Endothelial cell (in vitro differentiated cells): ENCODE measurements at regions not wholly inside any gene's neighbourhood (a gene's known extent, or its start where the extent isn't known, plus 50 kb on each side); places are given as distances from the start of the nearest gene placed in this dataset.

Experiments
- DNase-seq: peaks from one replicate; pipeline ENCODE4 v3.0.0; 2021; ENCODE audit warnings: low spot score
- H3K27ac Mint-ChIP-seq: one replicate; pipeline ENCODE4 v1.8.0; 2021; ENCODE audit warnings: mixed read lengths, inconsistent platforms; ENCODE audit not compliant: unreplicated experiment
- H3K27me3 Mint-ChIP-seq: one replicate; pipeline ENCODE4 v1.8.0; 2021; ENCODE audit warnings: mild to moderate bottlenecking, moderate library complexity, mixed read lengths, inconsistent platforms; ENCODE audit not compliant: unreplicated experiment
- H3K36me3 Mint-ChIP-seq: one replicate; pipeline ENCODE4 v1.8.0; 2021; ENCODE audit warnings: mild to moderate bottlenecking, low read depth, mixed read lengths, inconsistent platforms; ENCODE audit not compliant: unreplicated experiment
- H3K4me1 Mint-ChIP-seq: one replicate; pipeline ENCODE4 v1.8.0; 2021; ENCODE audit warnings: mild to moderate bottlenecking, mixed read lengths, inconsistent platforms; ENCODE audit not compliant: unreplicated experiment
- H3K4me3 Mint-ChIP-seq: one replicate; pipeline ENCODE4 v1.8.0; 2021; ENCODE audit warnings: mild to moderate bottlenecking, mixed read lengths, inconsistent platforms; ENCODE audit not compliant: unreplicated experiment
- H3K9me3 Mint-ChIP-seq: one replicate; pipeline ENCODE4 v1.8.0; 2021; ENCODE audit warnings: mixed read lengths, inconsistent platforms; ENCODE audit not compliant: unreplicated experiment
- CTCF ChIP-seq: fragments of 200-600 bp; sonication (generic); IDR thresholded peaks from one replicate; pipeline ENCODE4 v1.5.0; 2021; ENCODE audit warnings: antibody characterized with exemption; ENCODE audit not compliant: unreplicated experiment

GRCh38 chr3:150075417-150075865 lies 104.7 kb upstream of the PFN2 start:
- Mint-ChIP-seq H3K4me1 (peaks cover 13% of the 10 kb centered on the region), H3K9me3 (no peaks in the 10 kb centered on the region), H3K27ac (no peak overlapping the region), H3K36me3 (no peaks in the 10 kb centered on the region), H3K4me3 (no peak overlapping the region), H3K27me3 (peaks cover 5% of the 10 kb centered on the region)
- no peak for DNase-seq
- TF ChIP-seq CTCF = no peak

- DNase-seq = no peak
- Mint-ChIP-seq H3K4me1 (peaks cover 7% of the 10 kb centered on the region), H3K27ac (no peak overlapping the region), H3K36me3 (no peaks in the 10 kb centered on the region), H3K9me3 (no peaks in the 10 kb centered on the region), H3K4me3 (no peak overlapping the region), H3K27me3 (peaks cover 5% of the 10 kb centered on the region)
- no peak for TF ChIP-seq CTCF
Measured at GRCh38 chr3:150074697-150075416, 104.2 kb upstream of the PFN2 start.

- Mint-ChIP-seq H3K9me3 (no peaks in the 10 kb centered on the region), H3K36me3 (no peaks in the 10 kb centered on the region), H3K27me3 (peaks cover 5% of the 10 kb centered on the region), H3K27ac (no peak overlapping the region), H3K4me1 (peaks cover 6% of the 10 kb centered on the region), H3K4me3 (no peak overlapping the region)
- no peak for DNase-seq
- TF ChIP-seq CTCF = no peak
Measured at GRCh38 chr3:150074277-150074676, 103.6 kb upstream of the PFN2 start.

- Mint-ChIP-seq H3K27me3 (peaks cover 5% of the 10 kb centered on the region), H3K9me3 (no peaks in the 10 kb centered on the region), H3K4me3 (no peak overlapping the region), H3K36me3 (no peaks in the 10 kb centered on the region), H3K4me1 (peaks cover 6% of the 10 kb centered on the region), H3K27ac (no peak overlapping the region)
- no peak for DNase-seq
- no peak for TF ChIP-seq CTCF
Measured at GRCh38 chr3:150073513-150073912, 102.8 kb upstream of the PFN2 start.

- H3K4me3 Mint-ChIP-seq = no peak overlapping the region
- TF ChIP-seq CTCF = no peak
- H3K36me3 Mint-ChIP-seq = no peaks in the 10 kb centered on the region
- H3K9me3 Mint-ChIP-seq = no peaks in the 10 kb centered on the region
- peaks cover 6% of the 10 kb centered on the region for H3K4me1 Mint-ChIP-seq
- no peak for DNase-seq
- peaks cover 5% of the 10 kb centered on the region for H3K27me3 Mint-ChIP-seq
- no peak overlapping the region for H3K27ac Mint-ChIP-seq
Measured at GRCh38 chr3:150073031-150073430, 102.3 kb upstream of the PFN2 start.
